Astrocyte (in vitro differentiated cells and primary cell): ENCODE measurements at regions not wholly inside any gene's neighbourhood (a gene's known extent, or its start where the extent isn't known, plus 50 kb on each side); places are given as distances from the start of the nearest gene placed in this dataset.

Experiments
- CTCF ChIP-seq: IDR thresholded peaks from 2 replicates; pipeline ENCODE4 v1.5.1; 2011; ENCODE audit warnings: low read depth, mild to moderate bottlenecking, inconsistent platforms, low read length, moderate library complexity; ENCODE audit not compliant: insufficient read depth
- EZH2 ChIP-seq: IDR thresholded peaks from 2 replicates; pipeline ENCODE4 v1.6.1; 2012; ENCODE audit warnings: mild to moderate bottlenecking, low read length, inconsistent platforms; ENCODE audit not compliant: insufficient read depth

- TF ChIP-seq CTCF (no peak), EZH2 (no peak)
Measured at GRCh38 chr14:42293180-42293579, 686.5 kb downstream of the LRFN5 start.
